SH-SY5Y (cell line): ENCODE measurements at regions not wholly inside any gene's neighbourhood (a gene's known extent, or its start where the extent isn't known, plus 50 kb on each side); places are given as distances from the start of the nearest gene placed in this dataset.

Experiments
- GATA2 ChIP-seq: IDR thresholded peaks from 2 replicates; pipeline ENCODE4 v1.6.1; 2011; ENCODE audit warnings: mild to moderate bottlenecking, low read depth, low read length
- GATA3 ChIP-seq: IDR thresholded peaks from 2 replicates; pipeline ENCODE4 v1.6.1; 2011; ENCODE audit warnings: low read depth, mild to moderate bottlenecking, low read length, moderate library complexity

DNA sequence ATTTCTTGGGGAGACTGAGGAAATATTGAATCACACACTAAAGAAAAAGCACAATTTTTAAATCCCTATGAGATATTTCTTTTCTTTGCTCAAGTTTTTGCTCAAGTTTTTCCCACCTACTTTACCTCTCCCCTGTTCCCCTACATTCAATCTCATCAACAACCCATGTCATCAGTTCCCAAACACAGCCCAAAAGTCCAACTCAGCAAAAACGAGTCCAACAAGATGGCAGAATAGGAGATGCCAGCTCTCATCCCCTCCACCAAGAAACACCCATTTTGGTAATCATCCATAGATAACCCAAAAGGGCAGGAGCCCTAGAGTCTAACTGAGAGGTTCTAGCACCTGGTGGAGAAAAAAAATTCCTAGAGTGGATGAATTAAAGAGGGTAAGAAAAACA is 152.5 kb upstream of the GHITM start:
- TF ChIP-seq GATA3 (no peak), GATA2 (no peak)
